ENCODE measurements at regions not wholly inside any gene's neighbourhood (a gene's known extent, or its start where the extent isn't known, plus 50 kb on each side); places are given as distances from the start of the nearest gene placed in this dataset.

- TF ChIP-seq CTCF (IDR thresholded peaks at IDR 0.05; ENCODE audit: low read depth, low read length, poor library complexity, severe bottlenecking), result no peak
- TF ChIP-seq EZH2phosphoT487 (IDR thresholded peaks at IDR 0.05; ENCODE audit: borderline replicate concordance, low read length), result no peak
- no peaks in the 10 kb centered on the region for H3K27me3 ChIP-seq (ENCODE audit: control insufficient read depth, low read length)
- H3K4me2 ChIP-seq (ENCODE audit: low read length), result no peak overlapping the region
- no peak overlapping the region for H3K27ac ChIP-seq (ENCODE audit: low read depth, low read length)
- no peaks in the 10 kb centered on the region for H3K79me2 ChIP-seq (ENCODE audit: control insufficient read depth, low read length)
- H3K9me3 ChIP-seq (ENCODE audit: control insufficient read depth, insufficient read depth, low read length), result no peaks in the 10 kb centered on the region
- H3K9me2 ChIP-seq (replicated peaks; ENCODE audit: control insufficient read depth, low read length), result no peaks in the 10 kb centered on the region
- H3F3A ChIP-seq (ENCODE audit: control insufficient read depth, insufficient read depth), result no peaks in the 10 kb centered on the region
- H3K4me3 ChIP-seq (ENCODE audit: low read length), result no peak overlapping the region
- no peaks in the 10 kb centered on the region for H3K4me1 ChIP-seq (ENCODE audit: control insufficient read depth, low read length)
- H4K20me1 ChIP-seq (ENCODE audit: control insufficient read depth, insufficient read depth, low read depth, low read length), result no peaks in the 10 kb centered on the region
- no peaks in the 10 kb centered on the region for H3K36me3 ChIP-seq (ENCODE audit: control insufficient read depth, low read length)
These were observed 257.1 kb downstream of the GATA3 start for GRCh38 chr10:8311526-8312070.

GRCh38 chr10:8312079-8312478 is 257.6 kb downstream of the GATA3 start:
- H4K20me1 ChIP-seq (ENCODE audit: control insufficient read depth, insufficient read depth, low read depth, low read length), result no peaks in the 10 kb centered on the region
- no peaks in the 10 kb centered on the region for H3K27me3 ChIP-seq (ENCODE audit: control insufficient read depth, low read length)
- H3K9me2 ChIP-seq (replicated peaks; ENCODE audit: control insufficient read depth, low read length), result no peaks in the 10 kb centered on the region
- TF ChIP-seq CTCF (IDR thresholded peaks at IDR 0.05; ENCODE audit: low read depth, low read length, poor library complexity, severe bottlenecking) (no peak), EZH2phosphoT487 (IDR thresholded peaks at IDR 0.05; ENCODE audit: borderline replicate concordance, low read length) (no peak)
- no peak overlapping the region for H3K4me2 ChIP-seq (ENCODE audit: low read length)
- no peak overlapping the region for H3K4me3 ChIP-seq (ENCODE audit: low read length)
- no peaks in the 10 kb centered on the region for H3K79me2 ChIP-seq (ENCODE audit: control insufficient read depth, low read length)
- no peaks in the 10 kb centered on the region for H3F3A ChIP-seq (ENCODE audit: control insufficient read depth, insufficient read depth)
- no peaks in the 10 kb centered on the region for H3K36me3 ChIP-seq (ENCODE audit: control insufficient read depth, low read length)
- no peaks in the 10 kb centered on the region for H3K4me1 ChIP-seq (ENCODE audit: control insufficient read depth, low read length)
- no peak overlapping the region for H3K27ac ChIP-seq (ENCODE audit: low read depth, low read length)
- no peaks in the 10 kb centered on the region for H3K9me3 ChIP-seq (ENCODE audit: control insufficient read depth, insufficient read depth, low read length)

GRCh38 chr10:8312781-8313180 is 258.3 kb downstream of the GATA3 start:
- no peaks in the 10 kb centered on the region for H3K9me2 ChIP-seq (replicated peaks; ENCODE audit: control insufficient read depth, low read length)
- no peaks in the 10 kb centered on the region for H4K20me1 ChIP-seq (ENCODE audit: control insufficient read depth, insufficient read depth, low read depth, low read length)
- H3K36me3 ChIP-seq (ENCODE audit: control insufficient read depth, low read length), result no peaks in the 10 kb centered on the region
- TF ChIP-seq EZH2phosphoT487 (IDR thresholded peaks at IDR 0.05; ENCODE audit: borderline replicate concordance, low read length) (no peak), CTCF (IDR thresholded peaks at IDR 0.05; ENCODE audit: low read depth, low read length, poor library complexity, severe bottlenecking) (no peak)
- no peaks in the 10 kb centered on the region for H3K4me1 ChIP-seq (ENCODE audit: control insufficient read depth, low read length)
- no peak overlapping the region for H3K4me2 ChIP-seq (ENCODE audit: low read length)
- no peaks in the 10 kb centered on the region for H3K27me3 ChIP-seq (ENCODE audit: control insufficient read depth, low read length)
- no peak overlapping the region for H3K27ac ChIP-seq (ENCODE audit: low read depth, low read length)
- no peaks in the 10 kb centered on the region for H3K9me3 ChIP-seq (ENCODE audit: control insufficient read depth, insufficient read depth, low read length)
- H3F3A ChIP-seq (ENCODE audit: control insufficient read depth, insufficient read depth), result no peaks in the 10 kb centered on the region
- no peaks in the 10 kb centered on the region for H3K79me2 ChIP-seq (ENCODE audit: control insufficient read depth, low read length)
- H3K4me3 ChIP-seq (ENCODE audit: low read length), result no peak overlapping the region

Measured in DOHH2 (cell line).